ENCODE measurements at regions not wholly inside any gene's neighbourhood (a gene's known extent, or its start where the extent isn't known, plus 50 kb on each side); places are given as distances from the start of the nearest gene placed in this dataset.
A peak's percentile ranks its signal among the peaks of the same experiment; 100 is the strongest.

GRCh38 chr13:60214213-60215055, 50.7 kb upstream of the DIAPH3 start:
- no peak for TF ChIP-seq CTCF (IDR thresholded peaks at IDR 0.05; ENCODE audit: insufficient read depth, low read depth, low read length)
- no peak overlapping the region for H3K4me3 ChIP-seq (ENCODE audit: low read depth, low read length)
- DNase-seq (ENCODE audit: low read depth): no peak

- no peak for TF ChIP-seq CTCF (IDR thresholded peaks at IDR 0.05; ENCODE audit: insufficient read depth, low read depth, low read length)
Observed at GRCh38 chr13:60220072-60220471, 56.3 kb upstream of the DIAPH3 start.

GRCh38 chr13:60221581-60221980, 57.9 kb upstream of the DIAPH3 start:
- DNase-seq (ENCODE audit: low read depth): no peak
- TF ChIP-seq CTCF (IDR thresholded peaks at IDR 0.05; ENCODE audit: insufficient read depth, low read depth, low read length): no peak

More at GRCh38 chr13:60220072-60220471, 56.3 kb upstream of the DIAPH3 start:
- no peak overlapping the region for H3K4me3 ChIP-seq (ENCODE audit: low read depth, low read length)
- no peak for DNase-seq (ENCODE audit: low read depth)

GRCh38 chr13:60226507-60226906, 62.8 kb upstream of the DIAPH3 start:
- H3K4me3 ChIP-seq (ENCODE audit: low read depth, low read length): no peak overlapping the region
- DNase-seq (ENCODE audit: low read depth): peak; percentile 36
- TF ChIP-seq CTCF (IDR thresholded peaks at IDR 0.05; ENCODE audit: insufficient read depth, low read depth, low read length): peak; percentile 62

More at GRCh38 chr13:60221581-60221980, 57.9 kb upstream of the DIAPH3 start:
- H3K4me3 ChIP-seq (ENCODE audit: low read depth, low read length): no peak overlapping the region

GRCh38 chr13:60227158-60227557, 63.4 kb upstream of the DIAPH3 start:
- DNase-seq (ENCODE audit: low read depth): no peak
- TF ChIP-seq CTCF (IDR thresholded peaks at IDR 0.05; ENCODE audit: insufficient read depth, low read depth, low read length): no peak

GRCh38 chr13:60229708-60230272, 66.1 kb upstream of the DIAPH3 start:
- H3K4me3 ChIP-seq (ENCODE audit: low read depth, low read length): no peak overlapping the region
- DNase-seq (ENCODE audit: low read depth): no peak
- no peak for TF ChIP-seq CTCF (IDR thresholded peaks at IDR 0.05; ENCODE audit: insufficient read depth, low read depth, low read length)

More at GRCh38 chr13:60227158-60227557, 63.4 kb upstream of the DIAPH3 start:
- no peak overlapping the region for H3K4me3 ChIP-seq (ENCODE audit: low read depth, low read length)

Measured in fibroblast of villous mesenchyme (primary cell).